ENCODE measurements at regions not wholly inside any gene's neighbourhood (a gene's known extent, or its start where the extent isn't known, plus 50 kb on each side); places are given as distances from the start of the nearest gene placed in this dataset.

GRCh38 chr2:129754831-129755230 is 224.6 kb upstream of the RAB6C start:
- no peak for FAIRE-seq

GRCh38 chr2:129755786-129756185 is 223.7 kb upstream of the RAB6C start:
- no peak for FAIRE-seq

- no peak for FAIRE-seq
Measured at GRCh38 chr2:129756276-129756675, 223.2 kb upstream of the RAB6C start.

GRCh38 chr2:129757366-129757914 is 222.0 kb upstream of the RAB6C start:
- no peak for FAIRE-seq

GRCh38 chr2:129757915-129758783 is 221.3 kb upstream of the RAB6C start:
- FAIRE-seq, result no peak

GRCh38 chr2:129758784-129759471 is 220.5 kb upstream of the RAB6C start:
- no peak for FAIRE-seq

- FAIRE-seq, result no peak
Measured at GRCh38 chr2:129759472-129760010, 219.9 kb upstream of the RAB6C start.

- FAIRE-seq, result no peak
Measured at GRCh38 chr2:129760669-129761068, 218.8 kb upstream of the RAB6C start.

GRCh38 chr2:129761569-129762021 is 217.9 kb upstream of the RAB6C start:
- FAIRE-seq, result no peak

- no peak for FAIRE-seq
Measured at GRCh38 chr2:129762386-129763189, 216.9 kb upstream of the RAB6C start.

GRCh38 chr2:129763190-129763846 is 216.1 kb upstream of the RAB6C start:
- no peak for FAIRE-seq

- FAIRE-seq, result no peak
Measured at GRCh38 chr2:129763966-129764365, 215.5 kb upstream of the RAB6C start.

GRCh38 chr2:129764376-129765325 is 214.8 kb upstream of the RAB6C start:
- FAIRE-seq, result no peak

GRCh38 chr2:129765326-129765677 is 214.2 kb upstream of the RAB6C start:
- FAIRE-seq, result no peak

GRCh38 chr2:129765678-129766351 is 213.7 kb upstream of the RAB6C start:
- FAIRE-seq, result no peak

GRCh38 chr2:129766374-129766993 is 213.0 kb upstream of the RAB6C start:
- no peak for FAIRE-seq

GRCh38 chr2:129767346-129768035 is 212.0 kb upstream of the RAB6C start:
- FAIRE-seq, result no peak

- no peak for FAIRE-seq
Measured at GRCh38 chr2:129768036-129768386, 211.5 kb upstream of the RAB6C start.

- no peak for FAIRE-seq
Measured at GRCh38 chr2:129768485-129769184, 210.8 kb upstream of the RAB6C start.

All from G401.6 (cell line).